H1 (cell line): ENCODE measurements at regions not wholly inside any gene's neighbourhood (a gene's known extent, or its start where the extent isn't known, plus 50 kb on each side); places are given as distances from the start of the nearest gene placed in this dataset.
"Not testable (repeated sequence)": the region's sequence is repeated elsewhere in the genome, so short reads cannot be mapped to it uniquely, and the experiment has no call there.

ENCODE experiments used
- CTCF ChIA-PET: fragments of 300-600 bp; sonication (Branson Sonifier 250); formaldehyde crosslinking; loops from one replicate; lab custom pipeline; 2021; ENCODE audit not compliant: partially characterized antibody; lab: Charles Lee
- POLR2A ChIA-PET: fragments of 300-600 bp; sonication (Branson Sonifier 250); formaldehyde crosslinking; loops from one replicate; lab custom pipeline; 2021; ENCODE audit warnings: inconsistent platforms; ENCODE audit not compliant: partially characterized antibody; lab: Charles Lee
- DNase-seq, 2 experiments: peaks; one replicate each; pipeline versions ENCODE4 v3.0.0 to v3.0.0-alpha.2; 2010 to 2022; ENCODE audit warnings: low spot score in 2 of 2, low read depth in 1 of 2, mixed read lengths in 1 of 2
- FAIRE-seq: peaks from 2 replicates; lab custom pipeline; 2011; peaks lifted over from hg19 to GRCh38; lab: Jason Lieb, UNC
- H2AFZ ChIP-seq: 2 replicates; pipeline ENCODE4 v1.8.1; 2012; ENCODE audit warnings: low read length, inconsistent platforms
- H2AK5ac ChIP-seq: 2 replicates; pipeline ENCODE4 v1.6.1; 2013; ENCODE audit warnings: low read depth, low read length
- H2BK120ac ChIP-seq: replicated peaks from 2 replicates; pipeline ENCODE3; 2013; ENCODE audit warnings: low read depth, low read length, inconsistent platforms
- H2BK12ac ChIP-seq: 2 replicates; pipeline ENCODE4 v1.6.1; 2013; ENCODE audit warnings: low read depth, low read length
- H2BK15ac ChIP-seq: 2 replicates; pipeline ENCODE4 v1.6.1; 2013; ENCODE audit warnings: low read length
- H2BK20ac ChIP-seq: 2 replicates; pipeline ENCODE4 v1.6.1; 2013; ENCODE audit warnings: low read length
- H2BK5ac ChIP-seq: 2 replicates; pipeline ENCODE4 v1.6.1; 2013; ENCODE audit warnings: low read depth, low read length
- H3K14ac ChIP-seq: 2 replicates; pipeline ENCODE4 v1.6.1; 2013; ENCODE audit warnings: inconsistent platforms; ENCODE audit not compliant: insufficient read length
- H3K18ac ChIP-seq: 2 replicates; pipeline ENCODE4 v1.6.1; 2013; ENCODE audit warnings: low read length; ENCODE audit errors: extremely low read depth
- H3K23ac ChIP-seq: 2 replicates; pipeline ENCODE4 v1.6.1; 2013; ENCODE audit warnings: inconsistent platforms; ENCODE audit not compliant: insufficient read length
- H3K23me2 ChIP-seq: 2 replicates; pipeline ENCODE4 v1.6.1; 2013; ENCODE audit warnings: low read depth, low read length
- H3K27ac ChIP-seq: 2 replicates; pipeline ENCODE4 v1.6.1; 2011; ENCODE audit warnings: low read depth, low read length, inconsistent platforms
- H3K27me3 ChIP-seq, 4 experiments: replicated peaks in 1 of 4; 1 replicate in 1 of 4; 2 replicates in 3 of 4; pipeline versions ENCODE4 v1.6.1 to v1.8.1; 2011 to 2013; ENCODE audit warnings: low read length in 3 of 4, mild to moderate bottlenecking in 3 of 4, inconsistent platforms in 2 of 4, mixed read lengths in 2 of 4, moderate library complexity in 1 of 4; ENCODE audit not compliant: control insufficient read depth in 3 of 4, insufficient read depth in 3 of 4; ENCODE audit errors: extremely low read depth in 1 of 4
- H3K36me3 ChIP-seq, 4 experiments: 2 replicates each; pipeline versions ENCODE4 v1.6.1 to v1.8.1; 2011 to 2013; ENCODE audit warnings: mild to moderate bottlenecking in 4 of 4, low read length in 3 of 4, moderate library complexity in 2 of 4, control low read depth in 1 of 4, inconsistent platforms in 1 of 4; ENCODE audit not compliant: insufficient read depth in 4 of 4, control insufficient read depth in 2 of 4
- H3K4ac ChIP-seq: replicated peaks from 2 replicates; pipeline ENCODE3; 2013; ENCODE audit warnings: low read length, low read depth, mixed read lengths, inconsistent platforms; ENCODE audit not compliant: insufficient read length
- H3K4me1 ChIP-seq, 4 experiments: replicated peaks in 1 of 4; 1 replicate in 1 of 4; 2 replicates in 3 of 4; pipeline versions ENCODE4 v1.6.1 to v1.8.1; 2011 to 2013; ENCODE audit warnings: low read length in 3 of 4, inconsistent platforms in 2 of 4, mixed read lengths in 1 of 4; ENCODE audit not compliant: insufficient read depth in 4 of 4, control insufficient read depth in 3 of 4
- H3K4me2 ChIP-seq, 2 experiments: 2 replicates each; pipeline versions ENCODE4 v1.6.1 to v1.8.1; 2011 to 2013; ENCODE audit warnings: low read depth in 2 of 2, low read length in 2 of 2, control low read depth in 1 of 2, inconsistent platforms in 1 of 2, mild to moderate bottlenecking in 1 of 2; ENCODE audit not compliant: insufficient read depth in 1 of 2
- H3K4me3 ChIP-seq, 4 experiments: fragments of 200-600, 300-600 bp in 1 of 4; sonication (generic), shearing (Covaris generic), sonication (Bioruptor Twin) in 1 of 4; 2 replicates each; pipeline versions ENCODE4 v1.5.1 to v1.8.1; 2011 to 2016; ENCODE audit warnings: low read length in 4 of 4, low read depth in 3 of 4, control low read depth in 2 of 4, inconsistent platforms in 2 of 4, mild to moderate bottlenecking in 2 of 4, mixed read lengths in 1 of 4, moderate library complexity in 1 of 4; ENCODE audit not compliant: insufficient read depth in 2 of 4; ENCODE audit errors: extremely low read depth in 1 of 4
- H3K56ac ChIP-seq: replicated peaks from 2 replicates; pipeline ENCODE3; 2013; ENCODE audit warnings: low read depth, mild to moderate bottlenecking, mixed read lengths, low read length, inconsistent platforms; ENCODE audit not compliant: insufficient read length
- H3K79me1 ChIP-seq: 2 replicates; pipeline ENCODE4 v1.6.1; 2013; ENCODE audit warnings: low read depth, low read length, control low read depth
- H3K79me2 ChIP-seq, 2 experiments: 2 replicates each; pipeline versions ENCODE4 v1.6.1 to v1.8.1; 2012 to 2013; ENCODE audit warnings: low read length in 2 of 2, mild to moderate bottlenecking in 2 of 2, inconsistent platforms in 1 of 2; ENCODE audit not compliant: insufficient read depth in 2 of 2, control insufficient read depth in 1 of 2
- H3K9ac ChIP-seq, 4 experiments: replicated peaks in 1 of 4; 1 replicate in 1 of 4; 2 replicates in 3 of 4; pipeline versions ENCODE4 v1.6.1 to v1.8.1; 2011 to 2013; ENCODE audit warnings: low read depth in 3 of 4, low read length in 3 of 4, control low read depth in 2 of 4, mild to moderate bottlenecking in 2 of 4, moderate library complexity in 2 of 4, inconsistent platforms in 1 of 4; ENCODE audit errors: extremely low read depth in 1 of 4
- H3K9me3 ChIP-seq, 2 experiments: 2 replicates each; pipeline versions ENCODE4 v1.6.1 to v1.8.1; 2012 to 2013; ENCODE audit warnings: mild to moderate bottlenecking in 2 of 2, moderate library complexity in 2 of 2, control low read depth in 1 of 2, inconsistent platforms in 1 of 2, low read depth in 1 of 2, low read length in 1 of 2, mixed read lengths in 1 of 2; ENCODE audit not compliant: insufficient read depth in 2 of 2
- H4K20me1 ChIP-seq, 2 experiments: replicated peaks in 1 of 2; 2 replicates each; pipeline versions ENCODE3 to v1.8.1; 2011 to 2013; ENCODE audit warnings: inconsistent platforms in 2 of 2, low read length in 2 of 2, mild to moderate bottlenecking in 1 of 2; ENCODE audit not compliant: insufficient read depth in 2 of 2, control insufficient read depth in 1 of 2
- H4K5ac ChIP-seq: 2 replicates; pipeline ENCODE4 v1.6.1; 2013; ENCODE audit warnings: low read length, low read depth, mixed read lengths, inconsistent platforms; ENCODE audit not compliant: insufficient read length
- H4K8ac ChIP-seq: 2 replicates; pipeline ENCODE4 v1.8.0; 2013; ENCODE audit warnings: mild to moderate bottlenecking, moderate library complexity, low read length, inconsistent platforms; ENCODE audit not compliant: insufficient read depth; ENCODE audit errors: extremely low read depth
- H4K91ac ChIP-seq: replicated peaks from 2 replicates; pipeline ENCODE3; 2013; ENCODE audit warnings: low read length, mixed read lengths, inconsistent platforms; ENCODE audit not compliant: insufficient read length
- WGBS, 2 experiments: shearing (Covaris generic) in 1 of 2; methylation state at CpG; one replicate each; pipeline versions ENCODE4 v1.1.6 to v1.1.7; 2013 to 2015; ENCODE audit warnings: low lambda C conversion rate in 2 of 2, mixed read lengths in 2 of 2, inconsistent platforms in 1 of 2, low coverage in 1 of 2, missing lambda C conversion rate in 1 of 2; ENCODE audit not compliant: insufficient replicate concordance in 2 of 2, insufficient coverage in 1 of 2, insufficient read length in 1 of 2; ENCODE audit errors: extremely low coverage in 1 of 2, missing lambda C conversion rate in 1 of 2; 5-methylcytosine and 5-hydroxymethylcytosine counted together

DNA sequence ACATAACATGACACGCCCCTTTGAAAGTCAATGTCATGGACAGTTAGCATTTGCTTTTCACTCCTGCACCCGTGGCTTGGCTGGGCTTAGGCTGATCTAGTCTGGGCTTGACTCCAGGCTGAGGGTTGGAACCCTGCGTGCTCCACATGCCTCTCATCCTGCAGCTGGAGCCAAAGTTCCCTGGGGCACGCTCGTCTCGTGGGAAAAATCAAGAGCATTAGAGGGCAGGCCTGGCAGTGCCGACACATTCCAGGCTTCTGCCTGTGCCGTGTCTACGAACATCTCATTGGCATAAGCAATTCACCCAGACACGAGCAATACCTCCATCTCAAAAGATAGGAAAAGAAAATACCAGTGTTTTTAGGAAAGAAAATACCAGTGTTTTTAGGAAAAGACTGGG lies 342.7 kb upstream of the SULF2 start:
- H2BK15ac ChIP-seq, H3K23me2 ChIP-seq, H3K9ac ChIP-seq, H4K8ac ChIP-seq, H3K79me1 ChIP-seq, H3K4me1 ChIP-seq, H3K23ac ChIP-seq, H3K36me3 ChIP-seq, H3K14ac ChIP-seq, DNase-seq, H3K56ac ChIP-seq, H2BK5ac ChIP-seq, POLR2A ChIA-PET, H4K91ac ChIP-seq, H4K5ac ChIP-seq, H3K9me3 ChIP-seq, H3K4me2 ChIP-seq, H2AFZ ChIP-seq, H2AK5ac ChIP-seq, H3K4ac ChIP-seq, H3K79me2 ChIP-seq, H2BK12ac ChIP-seq, H3K4me3 ChIP-seq, H3K27me3 ChIP-seq, H3K18ac ChIP-seq, H3K27ac ChIP-seq, H2BK20ac ChIP-seq, H4K20me1 ChIP-seq, FAIRE-seq, H2BK120ac ChIP-seq: not testable (repeated sequence)
- CTCF ChIA-PET = interaction anchor here (0.6 to 1.3 kb wide), 3 partner anchors 48 to 414 kb away, joined by 3 read pairs; no protein-coding TSS in a partner anchor
- WGBS, 2 experiments = 97% methylated on average over 10 of the region's 10 CpGs; no CpG with 5 or more reads in 1 of the 2 experiments

DNA sequence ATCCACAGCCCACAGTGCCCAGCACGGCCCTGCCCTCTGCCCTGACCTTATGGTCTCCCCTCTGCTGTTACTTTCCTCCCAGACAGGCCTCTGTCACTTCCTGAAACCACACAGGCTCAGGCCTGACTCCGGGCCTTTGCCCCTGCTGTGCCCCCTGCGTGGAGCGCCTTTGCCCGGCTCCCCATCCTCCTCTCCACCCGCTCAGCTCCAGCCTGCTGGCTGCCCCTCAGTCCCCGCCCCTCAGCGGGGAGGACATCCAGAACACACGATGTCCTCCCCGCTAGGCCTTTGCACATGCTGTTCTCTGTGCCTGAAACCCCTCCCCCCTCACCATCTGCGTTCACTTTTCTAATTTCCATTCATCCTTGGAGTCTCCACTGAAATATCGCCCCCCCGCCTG lies 341.9 kb upstream of the SULF2 start:
- H2BK12ac ChIP-seq, H3K14ac ChIP-seq, H3K27me3 ChIP-seq, H3K23ac ChIP-seq, H3K9me3 ChIP-seq, H2BK5ac ChIP-seq, H2BK20ac ChIP-seq, H4K5ac ChIP-seq, H3K79me2 ChIP-seq, H3K79me1 ChIP-seq, H3K23me2 ChIP-seq, H3K4me2 ChIP-seq, H2AK5ac ChIP-seq, H4K91ac ChIP-seq, DNase-seq, FAIRE-seq, H4K20me1 ChIP-seq, H3K4me1 ChIP-seq, H3K4me3 ChIP-seq, H3K9ac ChIP-seq, H3K4ac ChIP-seq, H2BK15ac ChIP-seq, H3K27ac ChIP-seq, H3K56ac ChIP-seq, H3K18ac ChIP-seq, H2BK120ac ChIP-seq, H3K36me3 ChIP-seq, H4K8ac ChIP-seq, H2AFZ ChIP-seq: not testable (repeated sequence)
- 86% methylated on average over 5 of the region's 13 CpGs; no CpG with 5 or more reads in 1 of the 2 experiments for WGBS, 2 experiments
- ChIA-PET CTCF (interaction anchor here (0.6 to 1.1 kb wide), 2 partner anchors 49 to 414 kb away, joined by 3 read pairs; no protein-coding TSS in a partner anchor), POLR2A (interaction anchor here (1.7 kb wide), 1 partner anchor 8 kb away, joined by 3 read pairs; no protein-coding TSS in a partner anchor)
